Body of pancreas (tissue), 4 donors: ENCODE measurements at regions not wholly inside any gene's neighbourhood (a gene's known extent, or its start where the extent isn't known, plus 50 kb on each side); places are given as distances from the start of the nearest gene placed in this dataset.

ENCODE experiments used
- ATAC-seq: fragments of 150-250 bp; one replicate; pipeline ENCODE4 v1.9.1; 2016
- DNase-seq, 4 donors: peaks; one replicate each; pipeline ENCODE4 v3.0.0-alpha.2; 2019
- H3K27ac ChIP-seq, 4 donors: fragments of 200-600 bp; sonication (generic); 1 replicate in 3 of 4; 2 replicates in 1 of 4; pipeline versions ENCODE4 v1.5.1 to v1.6.1; 2016 to 2019; ENCODE audit warnings: mild to moderate bottlenecking in 1 of 4, mixed read lengths in 1 of 4, moderate library complexity in 1 of 4
- H3K27me3 ChIP-seq, 2 donors: fragments of 200-600 bp; sonication (generic); one replicate each; pipeline ENCODE4 v1.6.0; 2016; ENCODE audit warnings: mild to moderate bottlenecking in 1 of 2
- H3K36me3 ChIP-seq, 2 donors: fragments of 200-600 bp; sonication (generic); replicated peaks in 1 of 2; 2 replicates each; pipeline ENCODE4 v1.5.1; 2016; ENCODE audit warnings: low read depth in 2 of 2; ENCODE audit not compliant: insufficient read depth in 1 of 2
- H3K4me1 ChIP-seq: fragments of 200-600 bp; sonication (generic); one replicate; pipeline ENCODE4 v1.6.0; 2016
- H3K4me3 ChIP-seq, 2 donors: fragments of 200-600 bp; sonication (generic); 1 replicate in 1 of 2; 2 replicates in 1 of 2; pipeline ENCODE4 v1.5.1; 2016 to 2019
- H3K9me3 ChIP-seq, 3 donors: fragments of 200-600 bp; sonication (generic); 1 replicate in 2 of 3; 2 replicates in 1 of 3; pipeline ENCODE4 v1.5.1; 2016
- CTCF ChIP-seq, 7 experiments: fragments of 450-650 bp in 4 of 7; fragments of 200-600 bp in 3 of 7; sonication (generic) in 3 of 7; IDR thresholded peaks; one replicate each; pipeline ENCODE4 v1.5.1; 2016 to 2019; ENCODE audit warnings: antibody characterized with exemption in 7 of 7
- POLR2A ChIP-seq, 3 donors: fragments of 450-650 bp; IDR thresholded peaks; one replicate each; pipeline ENCODE4 v1.6.1; 2016; ENCODE audit warnings: antibody characterized with exemption in 3 of 3, mild to moderate bottlenecking in 2 of 3
- WGBS, 2 donors: methylation state at CpG; one replicate each; pipeline ENCODE4 v1.1.5; 2017; 5-methylcytosine and 5-hydroxymethylcytosine counted together
- intact Hi-C: fragments of 100-400 bp; cut with DNase I; formaldehyde crosslinking; loops from one replicate; pipeline ENCODE4 v1.15.1; 2023

GRCh38 chr2:102910724-102911123 is 148.9 kb downstream of the TMEM182 start:
- TF ChIP-seq POLR2A (IDR thresholded peaks at IDR 0.05) (no peak), CTCF (IDR thresholded peaks at IDR 0.05) (no peak)
- ATAC-seq (no peak), DNase-seq (no peak)
- intact Hi-C loops, result no loop called here
- 61 to 69% methylated on average over 6 of the region's 6 CpGs for WGBS, 2 donors
- Histone ChIP-seq H3K4me3 (no peak overlapping the region), H3K9me3 (peaks cover 0 to 5% (median 0%) of the 10 kb centered on the region in 3 donors), H3K36me3 (no peaks in the 10 kb centered on the region), H3K27ac (no peak overlapping the region), H3K27me3 (no peaks in the 10 kb centered on the region), H3K4me1 (no peaks in the 10 kb centered on the region)

- TF ChIP-seq POLR2A (IDR thresholded peaks at IDR 0.05) (no peak), CTCF (IDR thresholded peaks at IDR 0.05) (no peak)
- ATAC-seq, result no peak
- intact Hi-C loops, result no loop called here
- H3K9me3 ChIP-seq, result peaks cover 0 to 14% (median 0%) of the 10 kb centered on the region in 3 donors
- H3K4me1 ChIP-seq, result no peaks in the 10 kb centered on the region
- no peak for DNase-seq
- H3K4me3 ChIP-seq, result no peak overlapping the region
- no peaks in the 10 kb centered on the region for H3K27me3 ChIP-seq
- H3K36me3 ChIP-seq, result no peaks in the 10 kb centered on the region
- no peak overlapping the region for H3K27ac ChIP-seq
- WGBS, 2 donors, result 75 to 80% methylated on average over 2 of the region's 2 CpGs
These were observed 153.3 kb downstream of the TMEM182 start for GRCh38 chr2:102915128-102915527.

GRCh38 chr2:102922321-102922720 is 160.5 kb downstream of the TMEM182 start:
- H3K9me3 ChIP-seq, result no peaks in the 10 kb centered on the region
- WGBS, 2 donors, result 18 to 28% methylated on average over 4 of the region's 4 CpGs
- TF ChIP-seq CTCF (IDR thresholded peaks at IDR 0.05), result no peak
- no peak overlapping the region for H3K4me3 ChIP-seq
- no peaks in the 10 kb centered on the region for H3K36me3 ChIP-seq
- intact Hi-C loops, result no loop called here
- ATAC-seq, result no peak
- H3K4me1 ChIP-seq, result no peaks in the 10 kb centered on the region
- DNase-seq, result no peak
- H3K27me3 ChIP-seq, result no peaks in the 10 kb centered on the region
- H3K27ac ChIP-seq, result no peak overlapping the region

GRCh38 chr2:102925003-102925402 is 163.2 kb downstream of the TMEM182 start:
- Histone ChIP-seq H3K27ac (no peak overlapping the region), H3K4me3 (no peak overlapping the region), H3K9me3 (no peaks in the 10 kb centered on the region), H3K4me1 (no peaks in the 10 kb centered on the region), H3K27me3 (no peaks in the 10 kb centered on the region), H3K36me3 (no peaks in the 10 kb centered on the region)
- DNase-seq, result no peak
- TF ChIP-seq CTCF (IDR thresholded peaks at IDR 0.05), result no peak
- no peak for TF ChIP-seq POLR2A (IDR thresholded peaks at IDR 0.05)
- WGBS, 2 donors, result 75 to 85% methylated on average over 7 of the region's 7 CpGs
- ATAC-seq, result no peak
- intact Hi-C loops, result no loop called here

GRCh38 chr2:102927854-102928267 is 166.0 kb downstream of the TMEM182 start:
- ATAC-seq (no peak), DNase-seq (no peak)
- 66 to 69% methylated on average over 5 of the region's 5 CpGs for WGBS, 2 donors
- Histone ChIP-seq H3K27me3 (no peaks in the 10 kb centered on the region), H3K4me1 (no peaks in the 10 kb centered on the region), H3K4me3 (no peak overlapping the region), H3K36me3 (no peaks in the 10 kb centered on the region), H3K9me3 (no peaks in the 10 kb centered on the region), H3K27ac (no peak overlapping the region)
- TF ChIP-seq POLR2A (IDR thresholded peaks at IDR 0.05) (no peak), CTCF (IDR thresholded peaks at IDR 0.05) (no peak)
- intact Hi-C loops, result no loop called here
